ENCODE measurements at regions not wholly inside any gene's neighbourhood (a gene's known extent, or its start where the extent isn't known, plus 50 kb on each side); places are given as distances from the start of the nearest gene placed in this dataset.

- no peaks in the 10 kb centered on the region for H3K27me3 Mint-ChIP-seq
- TF ChIP-seq EZH2 (IDR thresholded peaks at IDR 0.05; ENCODE audit: borderline replicate concordance, insufficient read depth, low read depth, low read length, poor library complexity, severe bottlenecking) (no peak), CTCF (IDR thresholded peaks at IDR 0.05) (no peak)
These were observed 299.4 kb downstream of the COX7C start for GRCh38 chr5:86917117-86917579.

GRCh38 chr5:86918246-86918645 lies 300.5 kb downstream of the COX7C start:
- POLR2A ChIA-PET, result no interaction called here
- intact Hi-C loops (cut with micrococcal nuclease), result no loop called here
- no peak overlapping the region for H3K27ac Mint-ChIP-seq
- no peaks in the 10 kb centered on the region for H3K79me2 ChIP-seq (ENCODE audit: control insufficient read depth, insufficient read depth, low read length)
- TF ChIP-seq EZH2 (IDR thresholded peaks at IDR 0.05; ENCODE audit: borderline replicate concordance, insufficient read depth, low read depth, low read length, poor library complexity, severe bottlenecking) (no peak), CTCF (IDR thresholded peaks at IDR 0.05) (no peak)
- no peak for DNase-seq
- CTCF ChIA-PET, result no interaction called here
- no peak overlapping the region for H3K4me2 ChIP-seq (replicated peaks; ENCODE audit: low read depth, low read length, poor library complexity, severe bottlenecking)
- peaks cover 1% of the 10 kb centered on the region for H3K9me3 Mint-ChIP-seq (ENCODE audit: insufficient read depth)
- no peak overlapping the region for H2AFZ ChIP-seq (ENCODE audit: insufficient read depth, low read depth, low read length, poor library complexity, severe bottlenecking)
- no peak overlapping the region for H3K4me3 ChIP-seq (ENCODE audit: control extremely low read depth in 1 of 5, extremely low read depth in 1 of 5, insufficient read depth in 1 of 5, low read depth in 2 of 5, low read length in 4 of 5)
- ATAC-seq (ENCODE audit: low read depth), result no peak
- no peaks in the 10 kb centered on the region for H4K20me1 ChIP-seq (ENCODE audit: control insufficient read depth, insufficient read depth, low read length, poor library complexity, severe bottlenecking)
- H3K4me3 Mint-ChIP-seq, result no peak overlapping the region
- H3K27me3 ChIP-seq (replicated peaks in 1 of 4; ENCODE audit: control extremely low read depth in 1 of 4, control insufficient read depth in 3 of 4, insufficient read depth in 4 of 4, low read length in 3 of 4), result no peaks in the 10 kb centered on the region
- no peaks in the 10 kb centered on the region for H3K4me1 ChIP-seq (ENCODE audit: control insufficient read depth in 2 of 2, insufficient read depth in 2 of 2, low read length in 2 of 2)
- WGBS (ENCODE audit: insufficient coverage), result no CpG with 5 or more reads among the region's 4 CpGs
- no peak overlapping the region for H3K27ac ChIP-seq (ENCODE audit: low read length in 2 of 2)
- no peaks in the 10 kb centered on the region for H3K9me3 ChIP-seq (ENCODE audit: control extremely low read depth in 1 of 3, control insufficient read depth in 2 of 3, insufficient read depth in 1 of 3, low read length in 2 of 3)
- H3K9ac ChIP-seq (ENCODE audit: low read length), result no peak overlapping the region
- no peaks in the 10 kb centered on the region for H3K27me3 Mint-ChIP-seq
- H3K4me1 Mint-ChIP-seq, result no peaks in the 10 kb centered on the region
- H3K36me3 ChIP-seq (replicated peaks in 1 of 2; ENCODE audit: control extremely low read depth in 1 of 2, control insufficient read depth in 1 of 2, extremely low read depth in 1 of 2, insufficient read depth in 2 of 2, low read length in 1 of 2), result no peaks in the 10 kb centered on the region

More at GRCh38 chr5:86917117-86917579, 299.4 kb downstream of the COX7C start:
- Histone ChIP-seq H3K27me3 (replicated peaks in 1 of 4; ENCODE audit: control extremely low read depth in 1 of 4, control insufficient read depth in 3 of 4, insufficient read depth in 4 of 4, low read length in 3 of 4) (no peaks in the 10 kb centered on the region), H3K4me2 (replicated peaks; ENCODE audit: low read depth, low read length, poor library complexity, severe bottlenecking) (no peak overlapping the region), H2AFZ (ENCODE audit: insufficient read depth, low read depth, low read length, poor library complexity, severe bottlenecking) (no peak overlapping the region), H4K20me1 (ENCODE audit: control insufficient read depth, insufficient read depth, low read length, poor library complexity, severe bottlenecking) (no peaks in the 10 kb centered on the region), H3K9ac (ENCODE audit: low read length) (no peak overlapping the region), H3K27ac (ENCODE audit: low read length in 2 of 2) (no peak overlapping the region), H3K9me3 (ENCODE audit: control extremely low read depth in 1 of 3, control insufficient read depth in 2 of 3, insufficient read depth in 1 of 3, low read length in 2 of 3) (no peaks in the 10 kb centered on the region), H3K79me2 (ENCODE audit: control insufficient read depth, insufficient read depth, low read length) (no peaks in the 10 kb centered on the region), H3K4me1 (ENCODE audit: control insufficient read depth in 2 of 2, insufficient read depth in 2 of 2, low read length in 2 of 2) (no peaks in the 10 kb centered on the region), H3K4me3 (ENCODE audit: control extremely low read depth in 1 of 5, extremely low read depth in 1 of 5, insufficient read depth in 1 of 5, low read depth in 2 of 5, low read length in 4 of 5) (no peak overlapping the region), H3K36me3 (replicated peaks in 1 of 2; ENCODE audit: control extremely low read depth in 1 of 2, control insufficient read depth in 1 of 2, extremely low read depth in 1 of 2, insufficient read depth in 2 of 2, low read length in 1 of 2) (no peaks in the 10 kb centered on the region)
- intact Hi-C loops (cut with micrococcal nuclease), result no loop called here
- WGBS (ENCODE audit: insufficient coverage), result 33% methylated on average over 2 of the region's 2 CpGs
- no peaks in the 10 kb centered on the region for H3K4me1 Mint-ChIP-seq
- ChIA-PET CTCF (no interaction called here), POLR2A (no interaction called here)
- no peak overlapping the region for H3K27ac Mint-ChIP-seq
- ATAC-seq (ENCODE audit: low read depth) (no peak), DNase-seq (no peak)
- H3K9me3 Mint-ChIP-seq (ENCODE audit: insufficient read depth), result no peaks in the 10 kb centered on the region
- no peak overlapping the region for H3K4me3 Mint-ChIP-seq

Data from B cell (primary cell).